Thyroid gland (tissue), 4 donors: ENCODE measurements at regions not wholly inside any gene's neighbourhood (a gene's known extent, or its start where the extent isn't known, plus 50 kb on each side); places are given as distances from the start of the nearest gene placed in this dataset.

Source experiments
- CTCF ChIP-seq, 6 experiments: fragments of 200-600 bp in 3 of 6; fragments of 450-650 bp in 3 of 6; sonication (generic) in 3 of 6; IDR thresholded peaks; one replicate each; pipeline ENCODE4 v1.5.1; 2016 to 2019; ENCODE audit warnings: antibody characterized with exemption in 6 of 6, mild to moderate bottlenecking in 2 of 6, inconsistent platforms in 1 of 6, moderate library complexity in 1 of 6
- POLR2A ChIP-seq, 2 donors: fragments of 450-650 bp; IDR thresholded peaks; one replicate each; pipeline ENCODE4 v1.6.1; 2017; ENCODE audit warnings: antibody characterized with exemption in 2 of 2, mild to moderate bottlenecking in 2 of 2, moderate library complexity in 1 of 2

- TF ChIP-seq CTCF (IDR thresholded peaks at IDR 0.05) (no peak), POLR2A (IDR thresholded peaks at IDR 0.05) (no peak)
Measured at GRCh38 chr6:18752278-18753068, 365.3 kb downstream of the RNF144B start.
